Stimulated activated naive B cell treated with anti-CD40 and anti-IgM and Interleukin-4, amounts not matched to agents 10 μg/mL and 1 μg/mL and 100 μg/mL, for 72 hours (primary cell): ENCODE measurements at regions not wholly inside any gene's neighbourhood (a gene's known extent, or its start where the extent isn't known, plus 50 kb on each side); places are given as distances from the start of the nearest gene placed in this dataset.
"Not testable (repeated sequence)": the region's sequence is repeated elsewhere in the genome, so short reads cannot be mapped to it uniquely, and the experiment has no call there.

Experiments used
- ATAC-seq, 2 donors: fragments of 150-1000 bp; cut with Tn5 transposase; replicated peaks; 2 replicates each; pipeline ENCODE4 v1.10.0; 2021; ENCODE audit warnings: moderate library complexity in 1 of 2
- DNase-seq: peaks from one replicate; pipeline ENCODE4 v3.0.0; 2021
- H3K27ac Mint-ChIP-seq: one replicate; pipeline ENCODE4 v1.8.0; 2022; ENCODE audit warnings: mild to moderate bottlenecking, mixed read lengths
- H3K27me3 Mint-ChIP-seq, 2 donors: one replicate each; pipeline ENCODE4 v1.8.0; 2022; ENCODE audit warnings: mixed read lengths in 2 of 2
- H3K36me3 Mint-ChIP-seq, 2 donors: one replicate each; pipeline ENCODE4 v1.8.0; 2022; ENCODE audit warnings: mixed read lengths in 2 of 2, mild to moderate bottlenecking in 1 of 2
- H3K4me1 Mint-ChIP-seq, 2 donors: one replicate each; pipeline ENCODE4 v1.8.0; 2022; ENCODE audit warnings: mixed read lengths in 2 of 2, mild to moderate bottlenecking in 1 of 2
- H3K4me3 Mint-ChIP-seq, 2 donors: one replicate each; pipeline ENCODE4 v1.8.0; 2022; ENCODE audit warnings: mild to moderate bottlenecking in 2 of 2, mixed read lengths in 2 of 2, moderate library complexity in 1 of 2
- H3K9me3 Mint-ChIP-seq, 2 donors: one replicate each; pipeline ENCODE4 v1.8.0; 2022; ENCODE audit warnings: mixed read lengths in 2 of 2, mild to moderate bottlenecking in 1 of 2

GRCh38 chr5:93682471-93683404 lies 58.7 kb downstream of the POU5F2 start:
- not testable (repeated sequence) for H3K9me3 Mint-ChIP-seq, DNase-seq, H3K27me3 Mint-ChIP-seq, H3K27ac Mint-ChIP-seq, H3K4me1 Mint-ChIP-seq, ATAC-seq, H3K4me3 Mint-ChIP-seq
- H3K36me3 Mint-ChIP-seq: peaks cover 12 to 20% of the 10 kb centered on the region in 2 donors

GRCh38 chr5:93681432-93681831 lies 60.0 kb downstream of the POU5F2 start:
- no peaks in the 10 kb centered on the region for H3K27me3 Mint-ChIP-seq
- peaks cover 1 to 7% of the 10 kb centered on the region in 2 donors for H3K4me1 Mint-ChIP-seq
- H3K4me3 Mint-ChIP-seq: no peak overlapping the region
- H3K27ac Mint-ChIP-seq: no peak overlapping the region
- H3K36me3 Mint-ChIP-seq: peaks cover 12 to 15% of the 10 kb centered on the region in 2 donors
- DNase-seq: no peak
- ATAC-seq: no peak
- H3K9me3 Mint-ChIP-seq: peaks cover 0 to 2% of the 10 kb centered on the region in 2 donors

- Mint-ChIP-seq H3K9me3 (no peaks in the 10 kb centered on the region), H3K27ac (no peak overlapping the region), H3K27me3 (no peaks in the 10 kb centered on the region), H3K4me3 (no peak overlapping the region), H3K4me1 (peaks cover 2 to 12% of the 10 kb centered on the region in 2 donors), H3K36me3 (peaks cover 3 to 11% of the 10 kb centered on the region in 2 donors)
- DNase-seq: no peak
- ATAC-seq: no peak
These were observed 64.0 kb downstream of the POU5F2 start for GRCh38 chr5:93677359-93677891.

GRCh38 chr5:93676704-93677103 lies 64.7 kb downstream of the POU5F2 start:
- peaks cover 2 to 12% of the 10 kb centered on the region in 2 donors for H3K4me1 Mint-ChIP-seq
- H3K27ac Mint-ChIP-seq: no peak overlapping the region
- H3K4me3 Mint-ChIP-seq: no peak overlapping the region
- H3K36me3 Mint-ChIP-seq: peaks cover 3 to 11% of the 10 kb centered on the region in 2 donors
- H3K27me3 Mint-ChIP-seq: no peaks in the 10 kb centered on the region
- no peaks in the 10 kb centered on the region for H3K9me3 Mint-ChIP-seq
- no peak for ATAC-seq
- no peak for DNase-seq

- DNase-seq (no peak), ATAC-seq (peak; percentile 29 to 36)
- peaks cover 2 to 12% of the 10 kb centered on the region in 2 donors for H3K4me1 Mint-ChIP-seq
- peaks cover 3 to 11% of the 10 kb centered on the region in 2 donors for H3K36me3 Mint-ChIP-seq
- no peaks in the 10 kb centered on the region for H3K27me3 Mint-ChIP-seq
- H3K27ac Mint-ChIP-seq: no peak overlapping the region
- H3K9me3 Mint-ChIP-seq: no peaks in the 10 kb centered on the region
- H3K4me3 Mint-ChIP-seq: no peak overlapping the region
These were observed 65.6 kb downstream of the POU5F2 start for GRCh38 chr5:93675460-93676450.

- H3K4me3 Mint-ChIP-seq: no peak overlapping the region
- peaks cover 2 to 12% of the 10 kb centered on the region in 2 donors for H3K4me1 Mint-ChIP-seq
- no peaks in the 10 kb centered on the region for H3K27me3 Mint-ChIP-seq
- no peak for ATAC-seq
- peaks cover 4 to 13% of the 10 kb centered on the region in 2 donors for H3K36me3 Mint-ChIP-seq
- DNase-seq: no peak
- H3K9me3 Mint-ChIP-seq: no peaks in the 10 kb centered on the region
- no peak overlapping the region for H3K27ac Mint-ChIP-seq
These were observed 66.4 kb downstream of the POU5F2 start for GRCh38 chr5:93674866-93675459.

GRCh38 chr5:93674138-93674537 lies 67.3 kb downstream of the POU5F2 start:
- Mint-ChIP-seq H3K27me3 (no peaks in the 10 kb centered on the region), H3K4me1 (peaks cover 2 to 12% of the 10 kb centered on the region in 2 donors), H3K4me3 (no peak overlapping the region), H3K36me3 (peaks cover 6 to 15% of the 10 kb centered on the region in 2 donors), H3K9me3 (no peaks in the 10 kb centered on the region), H3K27ac (no peak overlapping the region)
- no peak for DNase-seq
- ATAC-seq: no peak

GRCh38 chr5:93673316-93673954 lies 68.0 kb downstream of the POU5F2 start:
- DNase-seq (no peak), ATAC-seq (no peak)
- Mint-ChIP-seq H3K9me3 (no peaks in the 10 kb centered on the region), H3K27ac (no peak overlapping the region), H3K4me3 (no peak overlapping the region), H3K27me3 (no peaks in the 10 kb centered on the region), H3K36me3 (peaks cover 6 to 15% of the 10 kb centered on the region in 2 donors), H3K4me1 (peaks cover 2 to 12% of the 10 kb centered on the region in 2 donors)

GRCh38 chr5:93665648-93666047 lies 75.8 kb downstream of the POU5F2 start:
- peaks cover 9 to 14% of the 10 kb centered on the region in 2 donors for H3K36me3 Mint-ChIP-seq
- no peaks in the 10 kb centered on the region for H3K4me1 Mint-ChIP-seq
- no peak overlapping the region for H3K27ac Mint-ChIP-seq
- H3K27me3 Mint-ChIP-seq: no peaks in the 10 kb centered on the region
- no peaks in the 10 kb centered on the region for H3K9me3 Mint-ChIP-seq
- no peak for ATAC-seq
- no peak for DNase-seq
- no peak overlapping the region for H3K4me3 Mint-ChIP-seq

- DNase-seq: no peak
- H3K27me3 Mint-ChIP-seq: no peaks in the 10 kb centered on the region
- no peak overlapping the region for H3K4me3 Mint-ChIP-seq
- H3K27ac Mint-ChIP-seq: no peak overlapping the region
- ATAC-seq: no peak
- H3K9me3 Mint-ChIP-seq: no peaks in the 10 kb centered on the region
- H3K36me3 Mint-ChIP-seq: peaks cover 7 to 14% of the 10 kb centered on the region in 2 donors
- H3K4me1 Mint-ChIP-seq: no peaks in the 10 kb centered on the region
These were observed 77.7 kb downstream of the NR2F1 start for GRCh38 chr5:93660677-93661076.

GRCh38 chr5:93658044-93658443 lies 75.0 kb downstream of the NR2F1 start:
- ATAC-seq: no peak
- Mint-ChIP-seq H3K36me3 (peaks cover 5 to 9% of the 10 kb centered on the region in 2 donors), H3K4me1 (no peaks in the 10 kb centered on the region), H3K4me3 (no peak overlapping the region), H3K9me3 (no peaks in the 10 kb centered on the region), H3K27ac (no peak overlapping the region), H3K27me3 (no peaks in the 10 kb centered on the region)
- no peak for DNase-seq

GRCh38 chr5:93654676-93655075 lies 71.7 kb downstream of the NR2F1 start:
- H3K9me3 Mint-ChIP-seq: peaks cover 3 to 4% of the 10 kb centered on the region in 2 donors
- peaks cover 5 to 10% of the 10 kb centered on the region in 2 donors for H3K4me1 Mint-ChIP-seq
- no peak overlapping the region for H3K4me3 Mint-ChIP-seq
- H3K27ac Mint-ChIP-seq: no peak overlapping the region
- no peak for ATAC-seq
- H3K27me3 Mint-ChIP-seq: no peaks in the 10 kb centered on the region
- DNase-seq: no peak
- H3K36me3 Mint-ChIP-seq: peaks cover 7 to 13% of the 10 kb centered on the region in 2 donors

GRCh38 chr5:93653716-93654115 lies 70.7 kb downstream of the NR2F1 start:
- H3K27ac Mint-ChIP-seq: no peak overlapping the region
- no peak overlapping the region for H3K4me3 Mint-ChIP-seq
- H3K27me3 Mint-ChIP-seq: no peaks in the 10 kb centered on the region
- no peak for ATAC-seq
- H3K4me1 Mint-ChIP-seq: peaks cover 5 to 12% of the 10 kb centered on the region in 2 donors
- H3K36me3 Mint-ChIP-seq: peaks cover 7 to 13% of the 10 kb centered on the region in 2 donors
- H3K9me3 Mint-ChIP-seq: peaks cover 3 to 4% of the 10 kb centered on the region in 2 donors
- no peak for DNase-seq
